ENCODE measurements at regions not wholly inside any gene's neighbourhood (a gene's known extent, or its start where the extent isn't known, plus 50 kb on each side); places are given as distances from the start of the nearest gene placed in this dataset.

DNA sequence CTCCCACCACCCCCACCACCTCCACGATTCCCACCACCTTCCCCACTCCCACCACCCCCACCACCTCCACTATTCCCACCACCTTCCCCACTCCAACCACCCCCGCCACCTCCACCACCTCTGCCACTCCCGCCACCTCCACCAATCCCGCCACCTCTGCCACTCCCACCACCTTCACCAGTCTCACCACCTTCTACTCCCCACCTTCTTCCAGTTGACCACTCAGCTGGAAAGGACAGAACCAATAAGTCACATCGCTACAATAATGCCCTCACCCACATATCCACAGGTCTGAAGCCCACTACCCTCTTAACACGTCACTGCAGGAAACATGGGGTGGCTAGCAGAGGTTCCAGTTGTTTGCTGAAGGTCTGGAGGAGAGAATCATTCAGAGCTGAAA is 93.5 kb upstream of the PAX2 start:
- intact Hi-C loops (cut with DNase I) = no loop called here
- H3K27ac ChIP-seq = no peak overlapping the region
- TF ChIP-seq, protein P1, sequence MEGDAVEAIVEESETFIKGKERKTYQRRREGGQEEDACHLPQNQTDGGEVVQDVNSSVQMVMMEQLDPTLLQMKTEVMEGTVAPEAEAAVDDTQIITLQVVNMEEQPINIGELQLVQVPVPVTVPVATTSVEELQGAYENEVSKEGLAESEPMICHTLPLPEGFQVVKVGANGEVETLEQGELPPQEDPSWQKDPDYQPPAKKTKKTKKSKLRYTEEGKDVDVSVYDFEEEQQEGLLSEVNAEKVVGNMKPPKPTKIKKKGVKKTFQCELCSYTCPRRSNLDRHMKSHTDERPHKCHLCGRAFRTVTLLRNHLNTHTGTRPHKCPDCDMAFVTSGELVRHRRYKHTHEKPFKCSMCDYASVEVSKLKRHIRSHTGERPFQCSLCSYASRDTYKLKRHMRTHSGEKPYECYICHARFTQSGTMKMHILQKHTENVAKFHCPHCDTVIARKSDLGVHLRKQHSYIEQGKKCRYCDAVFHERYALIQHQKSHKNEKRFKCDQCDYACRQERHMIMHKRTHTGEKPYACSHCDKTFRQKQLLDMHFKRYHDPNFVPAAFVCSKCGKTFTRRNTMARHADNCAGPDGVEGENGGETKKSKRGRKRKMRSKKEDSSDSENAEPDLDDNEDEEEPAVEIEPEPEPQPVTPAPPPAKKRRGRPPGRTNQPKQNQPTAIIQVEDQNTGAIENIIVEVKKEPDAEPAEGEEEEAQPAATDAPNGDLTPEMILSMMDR (IDR thresholded peaks at IDR 0.05) = no peak
- peaks cover 44 to 81% of the 10 kb centered on the region in 2 donors for H3K27me3 ChIP-seq
- peaks cover 0 to 22% of the 10 kb centered on the region in 2 donors for H3K4me1 ChIP-seq
- H3K36me3 ChIP-seq = no peaks in the 10 kb centered on the region
- DNase-seq = no peak
- ATAC-seq = no peak
- no peak overlapping the region for H3K4me3 ChIP-seq
- H3K9me3 ChIP-seq = no peaks in the 10 kb centered on the region

DNA sequence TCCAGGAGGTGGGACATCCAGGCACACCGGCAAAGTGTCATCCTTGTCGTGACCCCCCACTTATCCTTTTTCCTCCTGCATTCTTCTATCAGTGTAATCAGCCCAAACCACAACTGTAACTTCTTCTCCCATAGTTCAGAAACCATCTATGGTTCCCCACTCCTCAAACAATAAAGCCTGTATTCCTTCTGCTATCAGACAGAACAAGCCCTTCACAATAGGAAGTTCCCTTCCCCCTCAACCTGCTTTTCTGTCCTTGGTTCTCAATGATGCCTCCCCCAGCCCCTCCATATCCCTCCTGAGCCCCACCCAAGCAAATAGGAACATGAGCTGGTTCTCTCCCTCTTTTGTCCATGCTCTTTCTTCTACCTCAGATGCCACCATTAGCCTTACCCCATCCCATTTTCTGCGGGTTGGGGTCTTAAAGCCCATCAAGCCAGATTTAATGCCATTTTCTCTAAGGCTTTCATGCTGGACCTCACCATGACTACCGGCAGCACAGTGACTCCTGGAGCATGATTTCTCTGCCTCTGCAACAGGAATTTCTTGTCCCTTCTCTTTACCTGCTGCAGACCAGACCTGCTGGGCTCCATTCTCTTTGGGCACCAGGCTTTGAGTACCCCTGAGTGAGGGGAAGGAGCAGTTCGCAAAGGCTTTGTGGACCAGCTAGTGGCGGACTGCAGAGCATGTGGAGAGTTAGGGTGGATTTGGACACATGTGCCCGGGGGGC is 92.8 kb upstream of the PAX2 start:
- peaks cover 51 to 81% of the 10 kb centered on the region in 2 donors for H3K27me3 ChIP-seq
- TF ChIP-seq, protein P1 (IDR thresholded peaks at IDR 0.05) = no peak
- no peak for DNase-seq
- no peak overlapping the region for H3K4me3 ChIP-seq
- no peak overlapping the region for H3K27ac ChIP-seq
- no peaks in the 10 kb centered on the region for H3K9me3 ChIP-seq
- no peaks in the 10 kb centered on the region for H3K36me3 ChIP-seq
- H3K4me1 ChIP-seq = peaks cover 0 to 22% of the 10 kb centered on the region in 2 donors
- no peak for ATAC-seq
- intact Hi-C loops (cut with DNase I) = no loop called here

DNA sequence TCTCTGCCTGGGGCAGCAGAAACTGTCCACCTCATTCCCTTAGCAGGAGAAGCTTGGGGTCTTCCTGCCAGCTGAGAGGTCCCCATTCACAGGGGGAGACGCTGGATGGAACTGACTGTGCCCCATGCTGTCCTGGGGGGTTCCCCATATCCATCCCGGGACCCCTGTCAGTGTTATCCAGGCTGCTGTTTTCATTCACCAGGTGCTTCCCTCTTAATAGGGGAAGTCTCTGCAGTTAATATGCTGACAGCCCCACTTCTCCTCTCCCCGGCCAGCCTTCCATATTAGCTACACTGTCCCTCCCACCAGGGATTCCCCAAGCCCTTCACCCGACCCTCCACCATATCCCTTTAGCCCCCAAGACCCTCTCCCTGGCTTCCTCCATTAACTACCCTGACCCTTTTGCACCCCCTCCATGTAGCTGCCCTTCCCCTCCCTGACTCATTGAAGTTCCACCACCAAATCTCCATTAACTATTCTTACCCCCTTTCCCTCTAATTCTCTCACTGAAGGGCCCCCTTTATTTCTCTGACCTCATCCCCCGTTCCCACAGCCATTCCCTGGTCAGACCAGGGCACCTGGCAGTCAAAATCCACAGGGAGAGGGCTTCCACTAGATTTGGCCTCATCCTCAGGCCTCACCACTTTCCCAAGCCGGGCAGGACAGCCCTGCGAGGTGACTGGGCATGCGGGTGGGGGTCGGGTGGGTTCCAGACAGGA is 92.0 kb upstream of the PAX2 start:
- no peak overlapping the region for H3K27ac ChIP-seq
- intact Hi-C loops (cut with DNase I) = no loop called here
- peaks cover 59 to 85% of the 10 kb centered on the region in 2 donors for H3K27me3 ChIP-seq
- H3K9me3 ChIP-seq = no peaks in the 10 kb centered on the region
- DNase-seq (no peak), ATAC-seq (no peak)
- peaks cover 0 to 22% of the 10 kb centered on the region in 2 donors for H3K4me1 ChIP-seq
- no peak overlapping the region for H3K4me3 ChIP-seq
- TF ChIP-seq, protein P1 (IDR thresholded peaks at IDR 0.05) = no peak
- no peaks in the 10 kb centered on the region for H3K36me3 ChIP-seq

DNA sequence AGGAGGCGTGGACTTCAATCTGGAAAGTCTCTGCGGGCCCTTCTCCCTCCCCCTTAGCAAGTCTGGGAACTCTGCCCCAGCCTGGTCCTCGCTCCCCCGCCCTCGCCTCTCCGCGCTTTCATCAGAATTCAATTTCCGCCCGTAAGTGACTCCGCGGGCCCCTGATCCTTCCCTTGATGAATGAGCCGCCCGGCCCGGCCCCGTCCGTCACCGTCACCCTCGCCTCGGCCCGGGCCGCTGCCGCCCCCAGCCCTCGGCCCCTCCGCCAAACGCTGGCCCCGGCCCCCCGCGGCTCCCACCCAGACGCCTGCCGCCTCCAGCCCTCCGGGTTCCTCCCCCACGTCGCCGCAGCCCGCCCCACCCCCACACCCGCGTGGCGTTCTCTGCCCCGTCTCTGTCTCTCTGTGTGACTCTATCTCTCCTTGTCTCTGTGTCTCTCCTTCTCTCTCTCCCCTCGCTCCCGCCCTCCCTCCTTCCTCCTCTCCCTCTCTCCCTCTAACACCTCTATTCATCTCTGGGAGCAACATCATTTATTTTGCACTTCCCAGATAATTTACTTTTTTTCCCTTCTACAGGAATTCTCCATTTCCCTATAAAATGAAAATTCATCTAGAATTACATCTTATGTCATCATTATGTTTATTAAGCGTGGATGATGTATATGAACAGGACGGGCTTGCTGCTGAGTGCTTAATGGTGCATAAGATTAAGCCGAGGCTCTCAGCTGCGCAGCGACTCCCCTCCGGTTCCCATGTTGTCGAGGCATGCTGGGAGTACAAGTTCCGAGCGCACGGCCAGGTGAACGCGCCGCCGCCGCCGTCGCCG is 91.2 kb upstream of the PAX2 start:
- H3K4me1 ChIP-seq = peaks cover 0 to 22% of the 10 kb centered on the region in 2 donors
- intact Hi-C loops (cut with DNase I) = no loop called here
- peaks cover 67 to 87% of the 10 kb centered on the region in 2 donors for H3K27me3 ChIP-seq
- ATAC-seq (peak; percentile 41), DNase-seq (peak in 2 of 4 donors; percentile 82 to 90)
- TF ChIP-seq, protein P1 (IDR thresholded peaks at IDR 0.05) = no peak
- H3K4me3 ChIP-seq = peak overlapping the region in 1 of 2 donors; percentile 9
- H3K9me3 ChIP-seq = no peaks in the 10 kb centered on the region
- H3K27ac ChIP-seq = no peak overlapping the region
- no peaks in the 10 kb centered on the region for H3K36me3 ChIP-seq

All from left lung (tissue), 4 donors.